NT2/D1 (cell line): ENCODE measurements at regions not wholly inside any gene's neighbourhood (a gene's known extent, or its start where the extent isn't known, plus 50 kb on each side); places are given as distances from the start of the nearest gene placed in this dataset.

Source experiments
- SUZ12 ChIP-seq: IDR thresholded peaks from 2 replicates; pipeline ENCODE4 v1.6.1; 2011; ENCODE audit not compliant: insufficient read length, insufficient read depth; ENCODE audit errors: extremely low read depth
- YY1 ChIP-seq: IDR thresholded peaks from 2 replicates; pipeline ENCODE4 v1.6.1; 2011; ENCODE audit not compliant: insufficient read length, insufficient read depth
- ZNF274 ChIP-seq: IDR thresholded peaks from 2 replicates; pipeline ENCODE4 v1.6.1; 2011; ENCODE audit warnings: mild to moderate bottlenecking, low read depth, low read length

DNA sequence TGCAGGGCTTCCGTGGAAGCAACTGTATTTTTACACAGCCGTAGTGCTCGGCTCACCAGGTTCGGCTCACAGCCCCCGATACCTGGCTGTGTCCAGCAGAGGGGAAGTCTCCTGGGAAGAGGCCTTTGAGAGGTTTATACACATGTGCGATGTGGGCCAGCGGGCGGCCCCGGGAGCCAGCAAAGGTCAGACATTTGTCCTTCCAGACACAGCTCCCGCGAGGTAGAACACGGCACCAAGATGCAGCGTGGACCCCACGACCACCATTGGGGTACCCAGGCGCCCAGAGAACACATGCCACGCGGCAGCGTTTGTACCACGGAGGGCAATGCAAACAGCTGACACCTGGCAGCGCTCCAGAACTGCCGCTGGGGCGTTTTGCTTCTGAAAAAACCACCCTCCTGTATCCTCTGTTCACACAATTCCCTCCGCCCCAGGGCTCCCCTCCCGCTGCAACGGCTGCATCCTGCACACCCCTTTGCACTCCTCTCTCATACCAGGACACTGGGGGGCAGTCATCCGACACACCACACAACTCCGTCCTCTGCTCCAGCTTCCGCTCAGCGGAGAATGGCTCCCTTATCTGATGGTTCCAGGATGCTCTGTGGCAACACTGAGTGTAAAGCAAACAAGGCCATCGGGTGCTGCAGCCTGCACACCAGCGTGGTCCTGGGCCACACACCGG, 235.3 kb downstream of the SYK start:
- no peak for TF ChIP-seq ZNF274
- TF ChIP-seq YY1, result no peak
- no peak for TF ChIP-seq SUZ12
